HepG2 (cell line): ENCODE measurements at regions not wholly inside any gene's neighbourhood (a gene's known extent, or its start where the extent isn't known, plus 50 kb on each side); places are given as distances from the start of the nearest gene placed in this dataset.

Experiments used
- ATAC-seq: fragments of 200-7000 bp; cut with Tn5 transposase; 3 replicates; pipeline ENCODE4 v1.9.1; 2020; ENCODE audit warnings: mild to moderate bottlenecking, moderate library complexity
- BruUV-seq: library from RNA; stranded (reverse); fragments of 400-500 nt; replicated peaks from 2 replicates; lab custom pipeline; 2021; lab: Mats Ljungman, UMichigan
- CTCF ChIA-PET: fragments of 300-600 bp; formaldehyde crosslinking; extraction: SDS; loops from one replicate; lab custom pipeline; 2021; ENCODE audit warnings: low total read pairs, inconsistent platforms, low intra/inter-chr PET ratio; lab: Yijun Ruan, JAX
- POLR2A ChIA-PET: fragments of 350-600 bp; sonication (Branson Sonifier 250); formaldehyde crosslinking; loops from one replicate; lab custom pipeline; 2020; ENCODE audit warnings: antibody characterized with exemption, inconsistent platforms; lab: Yijun Ruan, JAX
- DNase-seq: peaks from one replicate; pipeline ENCODE4 v3.0.0-alpha.2; 2015; ENCODE audit warnings: low spot score
- FAIRE-seq: peaks from 3 replicates; lab custom pipeline; 2011; peaks lifted over from hg19 to GRCh38; lab: Jason Lieb, UNC
- H2AFZ ChIP-seq: one replicate; pipeline ENCODE4 v1.6.1; 2011; ENCODE audit warnings: low read length, inconsistent platforms
- H3K27ac ChIP-seq: fragments of 300-600 bp; 3 replicates; pipeline ENCODE4 v1.8.0; 2011; ENCODE audit warnings: mixed run types, mild to moderate bottlenecking, mixed read lengths, low read length, inconsistent platforms; ENCODE audit not compliant: insufficient read depth; ENCODE audit errors: extremely low read length
- H3K27me3 ChIP-seq, 2 experiments: fragments of 200-600 bp in 1 of 2; 2 replicates in 1 of 2; 3 replicates in 1 of 2; pipeline versions ENCODE4 v1.6.0 to v1.8.0; 2011; ENCODE audit warnings: low read length in 2 of 2, mild to moderate bottlenecking in 2 of 2, moderate library complexity in 2 of 2, inconsistent platforms in 1 of 2; ENCODE audit not compliant: insufficient read depth in 2 of 2, control insufficient read depth in 1 of 2
- H3K36me3 ChIP-seq, 2 experiments: fragments of 200-600 bp in 1 of 2; replicated peaks in 1 of 2; 2 replicates in 1 of 2; 3 replicates in 1 of 2; pipeline versions ENCODE4 v1.5.1 to v1.8.0; 2011; ENCODE audit warnings: low read length in 2 of 2, inconsistent platforms in 1 of 2; ENCODE audit not compliant: insufficient read depth in 2 of 2, control insufficient read depth in 1 of 2
- H3K4me1 ChIP-seq: 2 replicates; pipeline ENCODE4 v1.5.1; 2012; ENCODE audit warnings: low read length, inconsistent platforms; ENCODE audit not compliant: insufficient read depth
- H3K4me2 ChIP-seq: 2 replicates; pipeline ENCODE4 v1.6.0; 2011; ENCODE audit warnings: low read depth, low read length, inconsistent platforms
- H3K4me3 ChIP-seq, 3 experiments: fragments of 200-600 bp in 1 of 3; sonication (generic), shearing (Covaris generic) in 1 of 3; replicated peaks in 1 of 3; 2 replicates each; pipeline ENCODE4 v1.5.1; 2011 to 2016; ENCODE audit warnings: low read length in 3 of 3, inconsistent platforms in 2 of 3, low read depth in 2 of 3, mild to moderate bottlenecking in 2 of 3, control low read depth in 1 of 3, mixed read lengths in 1 of 3; ENCODE audit not compliant: insufficient read depth in 1 of 3
- H3K79me2 ChIP-seq: one replicate; pipeline ENCODE4 v1.6.1; 2011; ENCODE audit warnings: low read length, inconsistent platforms; ENCODE audit not compliant: insufficient read depth
- H3K9ac ChIP-seq: 2 replicates; pipeline ENCODE4 v1.6.0; 2011; ENCODE audit warnings: mild to moderate bottlenecking, low read depth, low read length, inconsistent platforms; ENCODE audit not compliant: insufficient read depth
- H3K9me3 ChIP-seq: 2 replicates; pipeline ENCODE4 v1.5.1; 2012; ENCODE audit warnings: mild to moderate bottlenecking, low read length
- H4K20me1 ChIP-seq: 2 replicates; pipeline ENCODE4 v1.6.0; 2011; ENCODE audit warnings: inconsistent platforms, mild to moderate bottlenecking, low read length, moderate library complexity; ENCODE audit not compliant: insufficient read depth
- DZIP1 ChIP-seq: sonication (generic); formaldehyde crosslinking; IDR thresholded peaks from 2 replicates; pipeline ENCODE4 v1.5.0; 2020; ENCODE audit warnings: mild to moderate bottlenecking, missing genetic modification reagents
- GPBP1L1 ChIP-seq: sonication (generic); formaldehyde crosslinking; IDR thresholded peaks from 2 replicates; pipeline ENCODE4 v1.5.0; 2020; ENCODE audit warnings: mild to moderate bottlenecking, missing genetic modification reagents
- HNRNPH1 ChIP-seq: fragments of 200-400 bp; formaldehyde crosslinking; optimal IDR thresholded peaks from 2 replicates; pipeline ENCODE3; 2017; ENCODE audit warnings: mild to moderate bottlenecking, low read depth, low read length
- MEF2D ChIP-seq: sonication (generic); formaldehyde crosslinking; IDR thresholded peaks from 2 replicates; pipeline ENCODE4 v1.5.1; 2020; ENCODE audit warnings: mild to moderate bottlenecking, missing genetic modification reagents
- PBX2 ChIP-seq: IDR thresholded peaks from 2 replicates; pipeline ENCODE4 v1.6.1; 2016; ENCODE audit warnings: control low read depth
- SNRNP70 ChIP-seq: fragments of 200-400 bp; formaldehyde crosslinking; IDR thresholded peaks from 2 replicates; pipeline ENCODE4 v1.6.1; 2017; ENCODE audit warnings: mild to moderate bottlenecking, low read depth, low read length, moderate library complexity
- UBTF ChIP-seq: sonication (generic); formaldehyde crosslinking; IDR thresholded peaks from 2 replicates; pipeline ENCODE4 v1.4.0; 2020; ENCODE audit warnings: mild to moderate bottlenecking, missing genetic modification reagents
- ZNF180 ChIP-seq: sonication (generic); formaldehyde crosslinking; IDR thresholded peaks from 2 replicates; pipeline ENCODE4 v1.4.0; 2020; ENCODE audit warnings: low read depth, missing genetic modification reagents, borderline replicate concordance
- ZNF260 ChIP-seq: sonication (generic); formaldehyde crosslinking; IDR thresholded peaks from 2 replicates; pipeline ENCODE4 v1.4.0; 2020; ENCODE audit warnings: missing genetic modification reagents, low read depth, mild to moderate bottlenecking, borderline replicate concordance
- ZNF432 ChIP-seq: sonication (generic); formaldehyde crosslinking; IDR thresholded peaks from 2 replicates; pipeline ENCODE4 v1.5.0; 2020; ENCODE audit warnings: missing genetic modification reagents, mild to moderate bottlenecking, borderline replicate concordance
- ZNF589 ChIP-seq: sonication (generic); formaldehyde crosslinking; conservative IDR thresholded peaks from 2 replicates; pipeline ENCODE4 v1.8.0; 2022; ENCODE audit warnings: mild to moderate bottlenecking, moderate library complexity, missing genetic modification reagents
- in situ Hi-C: cut with HindIII; loops from 2 replicates; pipeline ENCODE4 v1.10.0; 2017; ENCODE audit warnings: low pct_unique_long_range_greater_than_20kb; ENCODE audit not compliant: extremely low pct_ligation_motif_present
- intact Hi-C: fragments of 100-400 bp; cut with micrococcal nuclease; formaldehyde crosslinking; loops from one replicate; pipeline ENCODE4 v1.10.0; 2022; ENCODE audit not compliant: unreplicated experiment

GRCh38 chr2:190769258-190769657, 111.4 kb upstream of the GLS start (continued):
- TF ChIP-seq DZIP1 (CRISPR knock-in tag) (no peak), MEF2D (no peak), UBTF (CRISPR knock-in tag) (no peak), ZNF589 (CRISPR knock-in tag) (no peak), PBX2 (CRISPR knock-in tag) (no peak), HNRNPH1 (no peak)

GRCh38 chr2:190771726-190772125, 108.9 kb upstream of the GLS start:
- POLR2A ChIA-PET: no interaction called here

More at GRCh38 chr2:190771726-190772125, 108.9 kb upstream of the GLS start:
- no TSS peak for BruUV-seq
- no peaks in the 10 kb centered on the region for H3K4me1 ChIP-seq
- H3K4me2 ChIP-seq: no peak overlapping the region
- no peaks in the 10 kb centered on the region for H4K20me1 ChIP-seq
- CTCF ChIA-PET: no interaction called here
- H3K9ac ChIP-seq: no peak overlapping the region
- no peaks in the 10 kb centered on the region for H3K27me3 ChIP-seq
- DNase-seq (no peak), ATAC-seq (no peak), FAIRE-seq (no peak)
- no peaks in the 10 kb centered on the region for H3K9me3 ChIP-seq
- no peaks in the 10 kb centered on the region for H3K79me2 ChIP-seq
- no peak overlapping the region for H3K4me3 ChIP-seq
- no peaks in the 10 kb centered on the region for H3K36me3 ChIP-seq
- intact Hi-C loops (no loop called here), in situ Hi-C loops (no loop called here)
- H3K27ac ChIP-seq: no peak overlapping the region
- no peak overlapping the region for H2AFZ ChIP-seq
- TF ChIP-seq ZNF432 (CRISPR knock-in tag) (no peak), SNRNP70 (no peak), GPBP1L1 (no peak), ZNF180 (CRISPR knock-in tag) (no peak), ZNF260 (no peak)
